ENCODE measurements at regions not wholly inside any gene's neighbourhood (a gene's known extent, or its start where the extent isn't known, plus 50 kb on each side); places are given as distances from the start of the nearest gene placed in this dataset.

GRCh38 chr14:100988011-100988410 is 84.5 kb upstream of the RTL1 start:
- TF ChIP-seq CTCF (IDR thresholded peaks at IDR 0.05) (no peak), POLR2A (IDR thresholded peaks at IDR 0.05) (no peak)

Measured in right lobe of liver (tissue), 4 donors.